Muscle of arm (tissue), 1 donor: ENCODE measurements at regions not wholly inside any gene's neighbourhood (a gene's known extent, or its start where the extent isn't known, plus 50 kb on each side); places are given as distances from the start of the nearest gene placed in this dataset.
A peak's percentile ranks its signal among the peaks of the same experiment; 100 is the strongest.
"Not testable (repeated sequence)": the region's sequence is repeated elsewhere in the genome, so short reads cannot be mapped to it uniquely, and the experiment has no call there.

ENCODE experiments used
- DNase-seq: peaks from one replicate; pipeline ENCODE4 v3.0.0-alpha.2; 2013

GRCh38 chr2:182548031-182548950 is 121.5 kb upstream of the PDE1A start:
- peak; percentile 46 for DNase-seq

DNA sequence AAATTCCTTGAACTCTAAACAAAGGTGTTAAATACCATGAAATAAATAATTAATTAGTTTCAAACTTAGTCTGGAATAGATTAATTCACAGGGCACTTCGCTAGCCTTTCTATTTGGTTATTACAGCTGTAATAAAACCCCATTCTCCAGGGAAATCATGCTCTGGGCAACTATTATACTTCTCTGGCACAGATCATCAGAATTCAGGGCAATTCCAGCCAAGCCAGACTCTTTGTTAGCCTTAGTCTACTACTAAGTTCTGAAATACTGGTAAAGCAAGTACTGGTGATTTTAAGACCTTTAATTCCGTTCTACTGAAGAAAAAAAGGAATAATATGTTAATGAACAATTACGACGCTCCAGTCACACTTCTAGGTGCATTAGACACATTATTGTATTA is 123.4 kb upstream of the PDE1A start:
- DNase-seq, result no peak

- not testable (repeated sequence) for DNase-seq
These were observed 125.4 kb upstream of the PDE1A start for GRCh38 chr2:182552232-182552631.

- DNase-seq, result not testable (repeated sequence)
These were observed 125.9 kb upstream of the PDE1A start for GRCh38 chr2:182552785-182553184.

GRCh38 chr2:182553483-182553882 is 126.6 kb upstream of the PDE1A start:
- DNase-seq, result no peak

GRCh38 chr2:182554950-182555349 is 128.1 kb upstream of the PDE1A start:
- no peak for DNase-seq

DNA sequence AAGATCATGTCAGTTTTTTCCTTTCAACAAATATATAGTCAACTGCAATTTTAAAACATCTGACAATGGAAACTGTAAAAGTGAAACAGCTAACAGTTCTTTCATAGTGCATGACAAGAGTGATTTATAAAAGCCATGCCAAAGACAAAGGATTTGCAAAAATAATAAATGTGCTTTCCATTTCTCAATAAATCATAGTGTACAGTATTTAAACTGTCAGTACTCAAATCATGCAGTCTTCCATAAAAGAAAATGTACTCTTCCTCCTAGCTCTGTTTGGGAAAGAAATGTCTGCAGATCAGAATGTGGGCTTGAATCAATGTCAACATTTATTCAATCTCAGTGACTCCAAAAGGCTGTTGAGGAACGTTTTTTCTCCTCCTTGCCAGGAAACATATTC is 131.7 kb upstream of the PDE1A start:
- DNase-seq, result no peak

DNA sequence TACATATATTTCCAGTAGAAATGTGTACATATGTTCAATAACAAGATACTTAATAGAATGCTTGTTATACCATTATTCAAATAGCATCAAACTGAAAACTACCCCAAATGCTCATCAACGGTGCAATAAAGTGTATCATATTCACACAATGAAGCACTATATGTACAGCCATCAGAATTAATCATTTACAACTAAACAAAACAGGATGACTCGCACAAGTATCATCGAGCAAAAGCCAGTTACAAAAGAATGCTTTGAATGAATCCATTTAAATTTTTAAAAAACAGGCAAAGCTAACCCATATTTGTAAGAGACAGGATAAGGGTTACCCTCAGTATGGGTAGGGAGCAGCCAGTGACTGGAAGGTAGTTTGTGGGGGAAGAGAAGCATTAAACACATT is 132.8 kb upstream of the PDE1A start:
- DNase-seq, result no peak

DNA sequence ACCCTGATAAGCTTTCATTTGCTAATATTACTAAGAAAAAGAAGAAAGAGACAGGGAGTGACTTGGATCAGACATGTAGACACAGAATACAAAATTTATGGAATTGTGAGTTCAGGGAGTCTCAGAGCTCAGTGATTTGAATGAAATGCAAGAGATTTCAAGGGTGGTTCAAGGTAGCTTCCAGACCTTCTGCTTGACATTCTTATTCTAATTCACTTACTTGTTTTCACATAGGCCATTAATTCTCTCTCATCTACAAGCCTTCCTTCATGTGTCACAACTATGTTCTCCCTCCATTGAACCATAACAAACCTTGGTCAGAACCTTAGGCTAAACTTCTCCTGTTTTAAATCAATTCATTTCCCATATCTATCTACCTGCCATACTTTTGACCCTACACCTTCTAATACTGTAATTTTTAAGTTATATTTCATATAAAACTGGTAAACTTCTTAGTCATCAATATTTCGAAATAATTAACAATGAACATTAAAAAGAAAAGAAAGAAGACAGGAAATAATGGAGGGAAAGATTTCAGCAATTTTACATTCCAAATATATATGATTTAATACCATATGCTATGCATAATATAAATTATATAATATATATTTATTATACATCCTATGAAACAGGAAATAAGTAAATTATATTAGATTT is 139.2 kb upstream of the PDE1A start:
- DNase-seq, result no peak

GRCh38 chr2:182573553-182573952 is 142.5 kb upstream of the DNAJC10 start:
- no peak for DNase-seq

GRCh38 chr2:182577816-182578215 is 138.2 kb upstream of the DNAJC10 start:
- no peak for DNase-seq

GRCh38 chr2:182581196-182581935 is 134.7 kb upstream of the DNAJC10 start:
- no peak for DNase-seq

- DNase-seq, result no peak
These were observed 131.6 kb upstream of the DNAJC10 start for GRCh38 chr2:182584462-182584861.

DNA sequence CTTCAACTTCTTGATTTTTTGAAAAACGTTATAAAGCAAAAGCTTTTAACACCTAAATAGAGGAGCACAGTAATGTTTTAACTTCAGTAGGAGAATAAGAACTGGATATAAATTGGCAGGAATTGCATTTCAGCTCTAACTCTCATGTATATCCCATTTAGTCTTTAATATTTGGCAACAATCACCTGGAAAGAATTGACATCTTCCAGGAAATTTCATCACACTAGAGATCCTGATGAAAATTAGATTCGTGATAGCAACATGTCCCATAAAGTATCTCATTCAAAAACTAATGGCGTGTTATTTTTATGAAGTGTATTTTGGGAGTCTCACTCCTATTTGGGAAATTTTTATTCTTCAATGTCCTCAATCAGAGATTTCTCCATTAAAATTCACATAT is 131.1 kb upstream of the DNAJC10 start:
- peak; percentile 47 for DNase-seq

GRCh38 chr2:182585430-182585829 is 130.6 kb upstream of the DNAJC10 start:
- DNase-seq, result no peak

GRCh38 chr2:182586426-182586825 is 129.6 kb upstream of the DNAJC10 start:
- no peak for DNase-seq

DNA sequence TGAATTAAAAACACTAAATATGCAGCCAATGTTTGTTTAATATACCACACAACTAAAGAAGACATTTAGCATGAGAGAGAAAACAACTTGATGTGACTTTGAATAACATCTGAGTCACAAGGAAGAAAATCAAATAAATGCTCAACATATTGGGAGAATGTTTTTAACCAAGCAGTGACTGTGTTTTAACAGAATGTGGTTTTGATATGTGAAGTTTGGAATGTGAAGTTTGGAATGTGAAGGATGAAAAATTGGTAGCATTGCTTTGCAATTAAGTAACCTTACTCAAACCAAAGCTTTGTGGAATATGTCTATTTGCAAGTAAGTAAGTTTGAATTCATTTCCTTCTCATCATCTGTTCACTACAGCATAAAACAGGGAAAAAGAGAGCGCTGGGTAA is 128.2 kb upstream of the DNAJC10 start:
- DNase-seq, result no peak

DNA sequence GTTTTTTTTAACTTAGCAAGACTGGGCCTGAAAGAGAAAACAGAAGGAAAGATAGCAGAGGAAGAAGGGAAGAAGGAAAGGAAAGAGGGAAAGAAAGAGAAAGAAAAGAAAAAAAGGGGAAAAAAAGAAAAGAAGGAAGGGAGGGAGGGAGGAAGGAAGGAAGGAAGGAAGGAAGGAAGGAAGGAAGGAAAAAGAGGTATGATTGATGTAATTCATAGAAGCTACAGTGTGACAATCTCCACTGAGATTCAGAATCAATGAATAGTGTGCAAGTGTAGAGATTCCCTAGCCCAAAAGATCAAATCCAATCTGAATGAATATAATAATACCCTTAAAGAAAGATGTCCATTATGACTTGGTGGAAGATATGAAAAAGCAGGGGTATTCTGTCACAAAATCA is 126.9 kb upstream of the DNAJC10 start:
- DNase-seq, result no peak

DNA sequence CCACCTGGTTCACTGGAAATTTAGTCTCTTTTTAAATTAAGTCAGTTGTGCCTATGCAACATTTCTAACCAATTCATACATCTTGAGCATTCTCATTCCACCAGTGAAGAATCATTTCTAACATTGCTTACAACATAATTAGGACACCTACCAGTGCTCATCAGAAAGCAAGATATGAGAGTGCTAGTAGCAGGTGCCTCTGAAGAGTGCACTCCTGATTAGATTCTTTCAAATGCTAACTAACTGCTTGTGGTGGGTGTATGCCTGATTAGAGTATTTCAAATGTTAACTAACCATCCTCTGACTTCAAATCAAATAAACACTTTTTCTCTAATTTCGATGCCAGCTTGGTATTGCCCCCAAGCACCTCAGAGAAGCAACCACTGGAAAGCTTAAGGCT is 124.3 kb upstream of the DNAJC10 start:
- no peak for DNase-seq

DNA sequence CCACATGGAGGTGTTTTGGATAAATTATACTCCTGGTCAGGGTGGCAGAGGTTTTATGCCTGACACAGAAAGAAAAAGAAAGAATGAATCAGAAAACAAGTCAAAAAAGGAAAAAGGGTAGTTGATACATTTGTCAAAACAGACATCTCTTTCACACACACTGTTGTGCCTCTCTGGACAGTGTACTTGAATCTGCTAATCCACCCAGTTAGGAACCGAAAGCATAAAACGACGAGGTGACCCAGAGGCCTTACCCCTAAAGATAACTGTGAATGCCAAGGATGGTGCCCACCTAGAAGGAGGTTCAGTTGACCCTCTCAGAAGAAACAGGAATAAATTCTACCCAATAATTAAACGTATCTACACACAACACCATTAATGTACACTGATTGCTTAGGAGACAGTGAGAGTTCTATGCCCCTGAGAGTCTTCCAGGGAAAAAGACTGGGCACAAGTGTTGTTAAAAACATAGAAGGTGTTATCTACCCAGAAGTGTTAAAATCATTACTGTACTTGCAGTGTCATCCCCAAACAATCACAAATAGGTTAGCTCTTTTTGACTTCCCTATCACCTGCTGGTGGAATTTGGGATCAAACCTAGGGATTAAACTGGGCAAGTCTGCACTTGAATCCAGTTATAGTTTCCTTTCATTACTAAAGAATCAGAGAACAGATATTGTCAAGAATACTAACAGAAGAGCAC is 123.2 kb upstream of the DNAJC10 start:
- DNase-seq, result no peak

DNA sequence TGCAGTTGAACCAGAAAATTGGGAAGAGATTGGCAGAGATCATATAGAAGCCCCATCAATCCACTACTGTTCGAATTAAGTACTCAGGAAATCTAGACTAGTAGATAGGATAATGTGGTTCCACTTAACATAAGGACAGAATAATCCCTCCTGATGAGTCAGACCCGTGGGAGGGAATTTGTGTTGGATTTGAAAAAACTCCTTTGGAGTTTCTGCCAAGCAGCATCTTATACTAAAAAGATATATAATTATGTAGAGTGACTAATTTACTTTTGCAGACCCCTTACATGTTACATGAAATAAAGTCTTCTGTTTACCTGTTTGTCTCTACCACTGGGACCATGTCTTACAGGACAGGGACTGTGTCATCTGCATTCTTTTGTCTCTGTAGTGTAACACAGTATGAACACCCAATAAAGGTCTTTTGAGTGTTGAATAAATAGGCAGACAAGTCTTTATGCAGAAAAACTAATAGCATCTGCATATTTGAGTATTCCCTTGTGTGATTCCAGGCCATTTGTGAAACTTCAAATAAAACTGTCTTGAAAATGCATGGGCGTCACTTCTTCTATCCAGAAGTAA is 122.6 kb upstream of the DNAJC10 start:
- no peak for DNase-seq

GRCh38 chr2:182594286-182594685 is 121.8 kb upstream of the DNAJC10 start:
- no peak for DNase-seq
